Activated naive CD4-positive, alpha-beta T cell treated with anti-CD3 and anti-CD28 coated beads for 36 hours (primary cell): ENCODE measurements at regions not wholly inside any gene's neighbourhood (a gene's known extent, or its start where the extent isn't known, plus 50 kb on each side); places are given as distances from the start of the nearest gene placed in this dataset.
"Not testable (repeated sequence)": the region's sequence is repeated elsewhere in the genome, so short reads cannot be mapped to it uniquely, and the experiment has no call there.

Experiments
- CTCF ChIA-PET: fragments of 350-600 bp; sonication (Branson Sonifier 250); formaldehyde crosslinking; loops from one replicate; lab custom pipeline; 2021; ENCODE audit warnings: antibody characterized with exemption; lab: Charles Lee
- DNase-seq: peaks from one replicate; pipeline ENCODE4 v3.0.0-alpha.2; 2020
- H3K27ac Mint-ChIP-seq: one replicate; pipeline ENCODE4 v1.8.0; 2021; ENCODE audit warnings: mild to moderate bottlenecking, mixed read lengths
- H3K27me3 Mint-ChIP-seq: one replicate; pipeline ENCODE4 v1.8.0; 2021; ENCODE audit warnings: low read depth, mixed read lengths
- H3K36me3 Mint-ChIP-seq: one replicate; pipeline ENCODE4 v1.8.0; 2021; ENCODE audit warnings: low read depth, mixed read lengths
- H3K4me1 Mint-ChIP-seq: one replicate; pipeline ENCODE4 v1.8.0; 2021; ENCODE audit warnings: low read depth, mixed read lengths
- H3K4me3 Mint-ChIP-seq: one replicate; pipeline ENCODE4 v1.8.0; 2021; ENCODE audit warnings: mild to moderate bottlenecking, moderate library complexity, mixed read lengths
- H3K9me3 Mint-ChIP-seq: one replicate; pipeline ENCODE4 v1.8.0; 2021; ENCODE audit warnings: mixed read lengths
- intact Hi-C: fragments of 100-400 bp; cut with micrococcal nuclease; formaldehyde crosslinking; loops from one replicate; pipeline ENCODE4 v1.15.1; 2023

- intact Hi-C loops: no loop called here
- Mint-ChIP-seq H3K36me3 (no peaks in the 10 kb centered on the region), H3K4me3 (no peak overlapping the region), H3K9me3 (no peaks in the 10 kb centered on the region), H3K4me1 (no peaks in the 10 kb centered on the region), H3K27ac (no peak overlapping the region), H3K27me3 (no peaks in the 10 kb centered on the region)
- DNase-seq: no peak
- CTCF ChIA-PET: no interaction called here
Measured at GRCh38 chr9:29150606-29151005, 1577.3 kb upstream of the C9orf72 start.

- H3K36me3 Mint-ChIP-seq: no peaks in the 10 kb centered on the region
- DNase-seq: no peak
- H3K27me3 Mint-ChIP-seq: no peaks in the 10 kb centered on the region
- intact Hi-C loops: no loop called here
- H3K4me3 Mint-ChIP-seq: no peak overlapping the region
- H3K9me3 Mint-ChIP-seq: peaks cover 3% of the 10 kb centered on the region
- no peaks in the 10 kb centered on the region for H3K4me1 Mint-ChIP-seq
- no peak overlapping the region for H3K27ac Mint-ChIP-seq
- CTCF ChIA-PET: no interaction called here
Measured at GRCh38 chr9:29160763-29161353, 1587.6 kb upstream of the C9orf72 start.

GRCh38 chr9:29174136-29174535, 1600.9 kb upstream of the C9orf72 start:
- Mint-ChIP-seq H3K36me3 (no peaks in the 10 kb centered on the region), H3K27ac (no peak overlapping the region), H3K4me3 (no peak overlapping the region), H3K9me3 (no peaks in the 10 kb centered on the region), H3K4me1 (no peaks in the 10 kb centered on the region), H3K27me3 (no peaks in the 10 kb centered on the region)
- CTCF ChIA-PET: no interaction called here
- no peak for DNase-seq
- intact Hi-C loops: no loop called here

- Mint-ChIP-seq H3K4me1 (no peaks in the 10 kb centered on the region), H3K4me3 (no peak overlapping the region), H3K9me3 (no peaks in the 10 kb centered on the region), H3K27me3 (no peaks in the 10 kb centered on the region), H3K27ac (no peak overlapping the region), H3K36me3 (no peaks in the 10 kb centered on the region)
- DNase-seq: no peak
- CTCF ChIA-PET: no interaction called here
- intact Hi-C loops: no loop called here
Measured at GRCh38 chr9:29176231-29176630, 1603.0 kb upstream of the C9orf72 start.

- Mint-ChIP-seq H3K27ac (no peak overlapping the region), H3K27me3 (no peaks in the 10 kb centered on the region), H3K9me3 (no peaks in the 10 kb centered on the region), H3K4me1 (no peaks in the 10 kb centered on the region), H3K4me3 (no peak overlapping the region), H3K36me3 (no peaks in the 10 kb centered on the region)
- DNase-seq: no peak
- CTCF ChIA-PET: no interaction called here
- intact Hi-C loops: no loop called here
Measured at GRCh38 chr9:29176786-29177185, 1603.5 kb upstream of the C9orf72 start.

- Mint-ChIP-seq H3K4me1 (no peaks in the 10 kb centered on the region), H3K27ac (no peak overlapping the region), H3K36me3 (no peaks in the 10 kb centered on the region), H3K27me3 (no peaks in the 10 kb centered on the region), H3K4me3 (no peak overlapping the region), H3K9me3 (no peaks in the 10 kb centered on the region)
- no peak for DNase-seq
- CTCF ChIA-PET: no interaction called here
- intact Hi-C loops: no loop called here
Measured at GRCh38 chr9:29183971-29184370, 1610.7 kb upstream of the C9orf72 start.

GRCh38 chr9:29188771-29189170, 1615.5 kb upstream of the C9orf72 start:
- intact Hi-C loops: not testable (repeated sequence)

GRCh38 chr9:29189221-29189620, 1615.9 kb upstream of the C9orf72 start:
- H3K4me1 Mint-ChIP-seq, H3K9me3 Mint-ChIP-seq, H3K27me3 Mint-ChIP-seq, intact Hi-C loops, CTCF ChIA-PET, H3K4me3 Mint-ChIP-seq, H3K27ac Mint-ChIP-seq, H3K36me3 Mint-ChIP-seq, DNase-seq: not testable (repeated sequence)

More at GRCh38 chr9:29188771-29189170, 1615.5 kb upstream of the C9orf72 start:
- DNase-seq, H3K27me3 Mint-ChIP-seq, H3K27ac Mint-ChIP-seq, CTCF ChIA-PET, H3K4me3 Mint-ChIP-seq, H3K9me3 Mint-ChIP-seq, H3K4me1 Mint-ChIP-seq, H3K36me3 Mint-ChIP-seq: not testable (repeated sequence)

GRCh38 chr9:29198861-29199260, 1625.6 kb upstream of the C9orf72 start:
- H3K9me3 Mint-ChIP-seq: no peaks in the 10 kb centered on the region
- DNase-seq: no peak
- intact Hi-C loops: no loop called here
- peaks cover 2% of the 10 kb centered on the region for H3K27me3 Mint-ChIP-seq
- no peak overlapping the region for H3K27ac Mint-ChIP-seq
- H3K4me3 Mint-ChIP-seq: no peak overlapping the region
- H3K36me3 Mint-ChIP-seq: no peaks in the 10 kb centered on the region
- CTCF ChIA-PET: interaction anchor here (0.6 kb wide), 1 partner anchor 41 kb away, joined by 4 read pairs; no protein-coding TSS in a partner anchor
- H3K4me1 Mint-ChIP-seq: no peaks in the 10 kb centered on the region

- Mint-ChIP-seq H3K4me1 (no peaks in the 10 kb centered on the region), H3K27me3 (peaks cover 2% of the 10 kb centered on the region), H3K36me3 (no peaks in the 10 kb centered on the region), H3K4me3 (no peak overlapping the region), H3K27ac (no peak overlapping the region), H3K9me3 (no peaks in the 10 kb centered on the region)
- intact Hi-C loops: no loop called here
- CTCF ChIA-PET: no interaction called here
- no peak for DNase-seq
Measured at GRCh38 chr9:29199975-29200374, 1626.7 kb upstream of the C9orf72 start.

GRCh38 chr9:29200650-29201049, 1627.4 kb upstream of the C9orf72 start:
- Mint-ChIP-seq H3K27me3 (peaks cover 2% of the 10 kb centered on the region), H3K4me3 (no peak overlapping the region)

GRCh38 chr9:29203244-29203930, 1630.1 kb upstream of the C9orf72 start:
- DNase-seq: no peak
- intact Hi-C loops: no loop called here
- H3K9me3 Mint-ChIP-seq: no peaks in the 10 kb centered on the region
- H3K27ac Mint-ChIP-seq: no peak overlapping the region
- no peak overlapping the region for H3K4me3 Mint-ChIP-seq
- H3K36me3 Mint-ChIP-seq: no peaks in the 10 kb centered on the region
- CTCF ChIA-PET: interaction anchor here (1.4 kb wide), 1 partner anchor 9 kb away, joined by 5 read pairs; no protein-coding TSS in a partner anchor
- peaks cover 2% of the 10 kb centered on the region for H3K27me3 Mint-ChIP-seq
- no peaks in the 10 kb centered on the region for H3K4me1 Mint-ChIP-seq

More at GRCh38 chr9:29200650-29201049, 1627.4 kb upstream of the C9orf72 start:
- no peaks in the 10 kb centered on the region for H3K4me1 Mint-ChIP-seq
- DNase-seq: no peak
- CTCF ChIA-PET: no interaction called here
- H3K27ac Mint-ChIP-seq: no peak overlapping the region
- no peaks in the 10 kb centered on the region for H3K36me3 Mint-ChIP-seq
- no peaks in the 10 kb centered on the region for H3K9me3 Mint-ChIP-seq
- intact Hi-C loops: no loop called here

GRCh38 chr9:29208670-29209069, 1635.4 kb upstream of the C9orf72 start:
- Mint-ChIP-seq H3K4me3 (no peak overlapping the region), H3K27me3 (peaks cover 28% of the 10 kb centered on the region), H3K36me3 (no peaks in the 10 kb centered on the region), H3K9me3 (no peaks in the 10 kb centered on the region), H3K27ac (no peak overlapping the region), H3K4me1 (peaks cover 15% of the 10 kb centered on the region)
- CTCF ChIA-PET: no interaction called here
- intact Hi-C loops: no loop called here
- DNase-seq: no peak
